NT2/D1 (cell line): ENCODE measurements at regions not wholly inside any gene's neighbourhood (a gene's known extent, or its start where the extent isn't known, plus 50 kb on each side); places are given as distances from the start of the nearest gene placed in this dataset.

Source experiments
- DNase-seq: peaks from one replicate; pipeline ENCODE4 v3.0.0-alpha.2; 2011; ENCODE audit warnings: low read depth, low spot score
- H3K27me3 ChIP-seq: 2 replicates; pipeline ENCODE4 v1.6.0; 2011; ENCODE audit warnings: mild to moderate bottlenecking; ENCODE audit not compliant: insufficient read length, insufficient read depth
- H3K36me3 ChIP-seq: 2 replicates; pipeline ENCODE4 v1.6.1; 2011; ENCODE audit warnings: mild to moderate bottlenecking, low read length, mixed read lengths; ENCODE audit not compliant: insufficient read depth, insufficient read length
- H3K4me1 ChIP-seq: 2 replicates; pipeline ENCODE4 v1.5.1; 2011; ENCODE audit not compliant: insufficient read depth, insufficient read length
- H3K4me3 ChIP-seq: 2 replicates; pipeline ENCODE4 v1.5.1; 2011; ENCODE audit warnings: low read depth; ENCODE audit not compliant: insufficient read length
- H3K9ac ChIP-seq: 2 replicates; pipeline ENCODE4 v1.6.0; 2011; ENCODE audit warnings: low read depth; ENCODE audit not compliant: insufficient read length
- H3K9me3 ChIP-seq: 2 replicates; pipeline ENCODE4 v1.5.1; 2011; ENCODE audit warnings: mild to moderate bottlenecking, low read length; ENCODE audit not compliant: insufficient read depth
- SUZ12 ChIP-seq: IDR thresholded peaks from 2 replicates; pipeline ENCODE4 v1.6.1; 2011; ENCODE audit not compliant: insufficient read length, insufficient read depth; ENCODE audit errors: extremely low read depth
- YY1 ChIP-seq: IDR thresholded peaks from 2 replicates; pipeline ENCODE4 v1.6.1; 2011; ENCODE audit not compliant: insufficient read length, insufficient read depth
- ZNF274 ChIP-seq: IDR thresholded peaks from 2 replicates; pipeline ENCODE4 v1.6.1; 2011; ENCODE audit warnings: mild to moderate bottlenecking, low read depth, low read length

- no peaks in the 10 kb centered on the region for H3K4me1 ChIP-seq
Observed at GRCh38 chr6:43924222-43924702, 154.3 kb downstream of the VEGFA start.

GRCh38 chr6:43923376-43924221 lies 153.6 kb downstream of the VEGFA start:
- Histone ChIP-seq H3K4me3 (no peak overlapping the region), H3K36me3 (no peaks in the 10 kb centered on the region), H3K9me3 (0 out of 2 replicates have a peak, but pooled peaks cover under 1% of the 10 kb centered on the region), H3K27me3 (no peaks in the 10 kb centered on the region), H3K4me1 (no peaks in the 10 kb centered on the region), H3K9ac (no peak overlapping the region)
- no peak for DNase-seq
- no peak for TF ChIP-seq SUZ12

More at GRCh38 chr6:43924222-43924702, 154.3 kb downstream of the VEGFA start:
- H3K36me3 ChIP-seq, result no peaks in the 10 kb centered on the region
- no peak overlapping the region for H3K9ac ChIP-seq
- no peak for TF ChIP-seq YY1
- TF ChIP-seq SUZ12, result no peak
- no peak for TF ChIP-seq ZNF274
- no peak for DNase-seq
- no peak overlapping the region for H3K4me3 ChIP-seq
- H3K9me3 ChIP-seq, result no peaks in the 10 kb centered on the region
- no peaks in the 10 kb centered on the region for H3K27me3 ChIP-seq

GRCh38 chr6:43922426-43923375 lies 152.7 kb downstream of the VEGFA start:
- Histone ChIP-seq H3K9ac (no peak overlapping the region), H3K27me3 (no peaks in the 10 kb centered on the region), H3K4me1 (no peaks in the 10 kb centered on the region), H3K9me3 (peaks cover 7% of the 10 kb centered on the region; the same call in 1 of the 2 replicates), H3K36me3 (no peaks in the 10 kb centered on the region), H3K4me3 (no peak overlapping the region)
- TF ChIP-seq ZNF274 (no peak), YY1 (no peak), SUZ12 (no peak)
- DNase-seq, result no peak

GRCh38 chr6:43921548-43922425 lies 151.8 kb downstream of the VEGFA start:
- Histone ChIP-seq H3K4me3 (no peak overlapping the region), H3K36me3 (no peaks in the 10 kb centered on the region), H3K9ac (no peak overlapping the region), H3K27me3 (no peaks in the 10 kb centered on the region), H3K4me1 (no peaks in the 10 kb centered on the region), H3K9me3 (peaks cover 7% of the 10 kb centered on the region; the same call in 1 of the 2 replicates)
- TF ChIP-seq ZNF274 (no peak), SUZ12 (no peak), YY1 (no peak)
- DNase-seq, result no peak

GRCh38 chr6:43921039-43921438 lies 151.0 kb downstream of the VEGFA start:
- Histone ChIP-seq H3K4me3 (no peak overlapping the region), H3K27me3 (no peaks in the 10 kb centered on the region), H3K9me3 (peaks cover 7% of the 10 kb centered on the region; the same call in 1 of the 2 replicates), H3K9ac (no peak overlapping the region), H3K36me3 (no peaks in the 10 kb centered on the region), H3K4me1 (no peaks in the 10 kb centered on the region)
- DNase-seq, result no peak
- TF ChIP-seq SUZ12, result no peak
- no peak for TF ChIP-seq ZNF274
- TF ChIP-seq YY1, result no peak

GRCh38 chr6:43919774-43920173 lies 149.8 kb downstream of the VEGFA start:
- TF ChIP-seq YY1 (no peak), ZNF274 (no peak), SUZ12 (no peak)
- no peak for DNase-seq
- no peak overlapping the region for H3K9ac ChIP-seq
- H3K4me3 ChIP-seq, result no peak overlapping the region
- H3K27me3 ChIP-seq, result no peaks in the 10 kb centered on the region
- H3K4me1 ChIP-seq, result no peaks in the 10 kb centered on the region
- no peaks in the 10 kb centered on the region for H3K36me3 ChIP-seq
- peaks cover 7% of the 10 kb centered on the region; the same call in 1 of the 2 replicates for H3K9me3 ChIP-seq
